NCI-H1048 (cell line): ENCODE measurements at regions not wholly inside any gene's neighbourhood (a gene's known extent, or its start where the extent isn't known, plus 50 kb on each side); places are given as distances from the start of the nearest gene placed in this dataset.
"Not testable (repeated sequence)": the region's sequence is repeated elsewhere in the genome, so short reads cannot be mapped to it uniquely, and the experiment has no call there.

Experiments
- DNase-seq: peaks from one replicate; lab custom pipeline; 2025; lab: John Stamatoyannopoulos, UW

DNA sequence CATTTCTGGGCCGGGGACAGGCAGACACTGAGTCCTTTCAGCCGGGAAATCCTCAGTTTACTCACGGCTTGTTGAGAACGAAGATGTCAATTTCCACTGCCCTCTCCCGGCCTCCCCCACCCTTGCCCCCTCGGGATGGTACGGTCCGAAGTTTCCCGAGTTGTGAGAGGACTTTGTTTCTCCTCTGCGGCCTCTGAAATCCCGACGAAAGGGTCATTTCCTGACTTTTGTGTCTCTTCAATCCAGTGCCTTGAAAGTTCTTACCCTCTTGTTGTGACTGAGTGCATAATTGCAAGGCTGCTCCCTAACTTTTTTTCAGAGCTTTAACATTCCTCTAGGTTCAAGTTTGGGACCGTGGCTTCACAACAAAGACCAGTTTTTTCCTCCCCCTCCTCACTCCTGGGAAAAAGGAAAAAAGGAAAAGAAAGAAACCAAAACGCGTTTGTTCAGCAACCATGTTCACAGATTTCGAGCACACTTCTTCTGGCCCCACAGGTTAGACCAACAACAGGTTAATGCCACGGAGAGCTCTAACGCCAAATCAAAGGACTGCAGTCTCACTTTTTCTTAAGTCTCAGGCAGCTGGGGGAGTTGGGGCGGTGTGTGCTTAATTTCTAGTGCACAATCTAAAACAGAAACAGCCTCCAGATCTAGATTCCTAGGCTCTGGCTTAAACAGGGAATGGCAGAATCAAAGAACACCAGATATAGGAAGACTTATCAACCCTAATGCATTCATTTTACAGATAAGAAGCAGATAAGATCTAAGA lies 138.9 kb downstream of the TMCO5A start:
- DNase-seq: no peak

DNA sequence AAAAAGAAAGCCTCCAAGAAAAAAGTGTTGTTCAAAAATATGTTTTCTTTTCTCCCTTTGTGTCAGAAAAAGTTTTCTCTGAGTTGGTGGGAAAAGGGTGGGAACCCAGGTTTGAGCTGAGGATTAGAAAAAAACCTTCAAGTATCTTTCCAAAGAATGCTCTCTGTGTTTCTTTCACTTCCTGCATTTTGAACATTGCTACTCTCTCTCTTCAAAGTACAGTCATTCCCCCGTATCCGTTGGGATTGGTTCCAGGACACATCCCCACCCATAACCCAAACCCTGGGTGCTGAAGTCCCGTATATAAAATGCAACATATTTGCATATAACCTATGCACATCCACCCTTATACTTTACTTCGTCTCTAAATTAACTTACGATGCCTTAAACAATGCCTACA lies 139.6 kb downstream of the TMCO5A start:
- no peak for DNase-seq

GRCh38 chr15:38075466-38075865 lies 141.0 kb downstream of the TMCO5A start:
- DNase-seq: no peak

- no peak for DNase-seq
These were observed 142.3 kb downstream of the TMCO5A start for GRCh38 chr15:38076786-38077185.

GRCh38 chr15:38079236-38079635 lies 144.8 kb downstream of the TMCO5A start:
- no peak for DNase-seq

DNA sequence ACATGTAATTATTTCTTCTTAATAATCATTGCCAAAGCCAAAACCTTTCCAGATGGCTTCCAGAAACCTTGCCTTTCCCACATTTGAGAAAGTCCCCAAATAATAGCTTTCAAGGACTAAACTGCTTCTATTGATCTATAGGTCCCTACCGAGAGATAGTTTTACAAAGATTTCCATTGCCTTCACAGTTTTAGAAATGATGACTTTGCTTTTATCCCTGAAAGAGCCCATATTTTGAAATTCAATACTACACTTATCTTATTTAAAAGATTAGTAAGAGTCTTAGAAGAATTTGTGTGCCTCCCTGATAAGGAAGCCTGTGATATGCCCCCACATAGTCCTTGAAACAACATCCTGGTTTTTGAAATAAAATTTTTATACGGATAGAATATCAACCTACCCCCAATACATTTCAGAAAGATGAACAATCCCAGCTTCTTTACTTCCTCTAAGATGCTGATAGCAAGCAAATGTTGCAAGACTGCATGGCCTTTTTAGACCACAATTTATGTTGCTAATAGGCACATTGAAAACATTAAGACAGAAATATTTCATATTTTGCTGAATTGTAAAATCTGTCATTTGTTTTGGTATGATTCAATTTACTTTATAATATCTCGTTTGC lies 146.3 kb downstream of the TMCO5A start:
- DNase-seq: no peak

DNA sequence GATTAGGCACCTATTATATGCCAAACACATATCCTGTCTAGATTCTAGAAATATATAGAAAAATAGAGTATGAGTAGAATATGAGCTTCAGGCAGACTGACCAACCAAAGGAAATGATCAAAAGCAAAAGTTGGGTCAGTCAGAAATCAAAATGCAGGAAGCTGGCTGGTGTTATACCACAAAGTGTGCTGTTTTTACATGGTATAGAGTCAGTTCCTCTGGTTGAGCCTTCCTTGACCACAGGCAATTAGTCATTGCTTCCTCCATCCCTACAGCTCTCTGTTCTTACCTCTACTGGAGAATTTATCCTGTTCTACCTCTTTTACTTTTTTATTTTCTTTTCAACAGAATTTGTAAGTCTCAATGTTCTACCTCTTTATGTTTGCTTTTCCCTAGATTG lies 149.8 kb downstream of the TMCO5A start:
- no peak for DNase-seq

- DNase-seq: no peak
These were observed 150.7 kb downstream of the TMCO5A start for GRCh38 chr15:38085114-38085513.

DNA sequence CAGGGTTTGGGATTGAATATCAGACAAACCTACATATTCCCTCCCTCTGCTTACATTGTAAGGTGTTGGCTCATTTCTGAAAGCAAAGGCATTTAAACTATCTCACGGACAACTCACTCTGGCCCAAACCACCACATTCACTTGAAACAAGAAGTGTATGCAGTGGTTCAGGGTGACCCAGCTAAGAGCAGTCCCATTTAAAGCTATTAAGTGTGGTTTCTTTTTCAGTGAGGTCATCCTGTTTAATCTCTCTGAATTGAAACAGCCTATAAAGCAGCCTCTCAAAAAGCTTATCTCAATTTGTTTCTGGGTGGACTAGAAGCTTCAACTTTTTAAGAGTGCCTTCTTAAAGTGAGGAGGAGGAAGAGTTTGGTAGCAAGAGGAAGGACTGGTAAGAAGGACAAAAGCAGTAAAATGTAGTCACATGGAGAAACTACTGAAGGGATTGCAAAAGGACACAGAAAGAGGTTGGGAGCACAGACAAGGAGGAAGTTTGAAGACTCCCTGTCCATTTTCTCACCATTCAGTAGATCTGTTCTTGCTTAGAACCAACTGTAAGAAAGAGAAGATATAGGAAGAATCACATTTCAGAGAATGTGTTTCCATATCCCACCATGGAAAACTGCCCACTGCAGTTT lies 151.6 kb downstream of the TMCO5A start:
- DNase-seq: no peak

DNA sequence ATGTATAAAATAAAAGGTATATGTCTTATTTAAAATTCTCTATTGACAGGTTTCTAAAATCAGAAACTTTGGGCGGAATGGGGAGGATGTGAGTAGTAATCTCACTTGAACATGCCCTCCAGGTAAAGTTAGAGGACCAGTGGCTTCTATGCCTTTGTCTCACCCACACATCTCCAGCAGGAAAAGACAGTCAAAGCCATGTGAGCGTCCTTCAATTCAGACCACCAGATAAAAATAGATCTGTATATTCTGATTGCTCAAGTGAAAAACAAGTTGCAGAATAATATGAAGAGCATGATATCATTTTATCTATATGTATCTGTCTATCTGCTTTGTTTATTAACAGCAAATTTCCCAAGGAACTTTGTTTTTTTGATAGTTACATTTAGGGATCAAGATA lies 152.2 kb downstream of the TMCO5A start:
- no peak for DNase-seq

- no peak for DNase-seq
These were observed 154.5 kb downstream of the TMCO5A start for GRCh38 chr15:38088971-38089370.

DNA sequence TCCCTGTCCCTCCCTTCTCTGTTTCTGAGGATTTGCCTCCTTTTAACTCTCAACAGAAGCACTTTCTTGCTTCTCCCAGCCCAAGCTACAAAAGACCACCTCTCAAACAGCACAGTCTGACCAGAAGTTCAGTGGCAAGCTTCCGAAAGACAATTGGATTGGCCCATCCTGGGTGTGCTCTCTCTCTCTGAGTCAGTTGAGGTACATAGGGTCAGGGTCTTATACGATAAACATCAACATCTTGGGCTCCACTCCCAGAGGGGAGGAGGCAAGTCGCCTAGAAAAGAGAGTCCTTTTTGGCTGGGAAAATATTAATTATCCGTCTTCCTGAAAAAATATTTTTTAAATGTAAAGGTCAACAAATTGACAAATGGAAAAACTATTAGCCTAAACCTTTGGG lies 155.8 kb downstream of the TMCO5A start:
- no peak for DNase-seq

DNA sequence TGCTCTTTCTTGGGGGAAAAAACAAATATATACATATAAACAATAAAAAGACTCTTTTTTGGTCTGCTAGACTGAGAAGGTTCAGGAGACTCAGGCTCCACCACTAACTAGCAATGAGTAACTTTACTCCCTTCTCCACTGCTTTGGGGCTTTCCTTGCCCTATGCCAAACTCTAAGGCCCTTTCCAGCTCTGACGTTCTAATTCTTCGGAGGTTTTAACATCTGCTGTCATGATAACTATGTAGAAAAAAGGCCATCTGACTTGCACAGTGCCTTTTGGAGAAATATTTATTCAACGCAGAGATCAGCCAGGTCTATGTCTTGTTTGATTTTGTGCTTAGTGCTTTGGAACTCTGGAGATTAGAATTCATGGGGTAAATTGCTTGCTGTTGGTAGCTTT lies 156.2 kb downstream of the TMCO5A start:
- no peak for DNase-seq

GRCh38 chr15:38091078-38091645 lies 156.7 kb downstream of the TMCO5A start:
- no peak for DNase-seq

- no peak for DNase-seq
These were observed 158.7 kb upstream of the SPRED1 start for GRCh38 chr15:38093931-38094330.

DNA sequence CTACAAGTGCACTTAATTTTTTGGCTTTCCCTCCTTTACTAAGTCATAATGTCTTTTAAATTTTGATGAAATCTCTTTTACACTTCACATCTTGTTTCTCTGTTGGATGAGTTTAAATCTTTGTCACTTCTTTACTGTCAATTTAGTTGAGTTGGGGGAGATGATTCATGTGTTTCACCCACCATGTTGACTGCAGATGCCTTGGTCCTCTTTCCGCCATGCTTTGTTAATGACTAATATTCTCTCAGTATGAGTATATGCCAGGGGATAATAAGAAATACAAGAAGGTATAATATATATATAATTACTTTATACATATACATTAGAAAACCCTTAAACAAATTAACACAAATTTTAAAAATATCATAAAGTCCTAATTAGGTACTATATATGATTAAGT lies 149.7 kb upstream of the SPRED1 start:
- DNase-seq: no peak

DNA sequence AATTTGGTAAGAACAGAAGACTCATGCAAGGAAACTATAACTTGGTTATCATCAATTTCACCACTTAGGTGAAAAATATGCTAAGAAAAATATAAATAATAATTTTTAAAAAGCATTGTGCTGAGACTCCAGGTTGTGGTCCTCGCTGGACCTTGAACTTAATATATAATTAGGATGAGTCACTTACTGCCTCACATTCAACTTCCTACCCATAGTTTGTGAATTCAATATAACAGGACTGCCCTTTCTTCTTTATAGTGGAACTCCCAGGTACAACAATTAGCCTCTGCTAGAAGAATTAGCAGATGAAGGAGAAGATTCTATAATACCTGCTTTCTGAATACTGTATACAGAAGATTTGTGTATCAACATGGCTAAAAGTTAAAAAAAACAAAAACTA lies 149.1 kb upstream of the SPRED1 start:
- DNase-seq: no peak

GRCh38 chr15:38111070-38111469 lies 141.6 kb upstream of the SPRED1 start:
- DNase-seq: no peak

GRCh38 chr15:38112406-38112805 lies 140.2 kb upstream of the SPRED1 start:
- DNase-seq: no peak

DNA sequence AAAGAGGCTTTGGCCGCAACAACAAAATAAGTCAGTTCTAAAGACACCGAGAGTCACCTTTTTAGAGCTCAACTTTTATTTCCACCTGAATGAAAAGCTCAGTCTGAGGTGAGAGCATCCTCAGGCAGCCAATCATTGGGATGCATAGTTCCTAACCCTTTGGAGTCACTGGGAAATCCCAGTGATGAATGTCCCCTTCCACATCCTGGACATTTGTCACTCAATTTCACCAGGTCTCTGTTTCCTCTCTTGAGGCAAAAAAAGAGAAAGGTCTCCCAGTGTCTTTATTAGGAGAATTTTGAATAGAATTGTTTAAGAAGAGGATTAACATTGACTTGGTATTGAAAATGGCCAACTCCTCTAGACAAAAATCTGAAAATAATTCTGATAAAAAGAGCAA lies 137.5 kb upstream of the SPRED1 start:
- no peak for DNase-seq

- no peak for DNase-seq
These were observed 134.9 kb upstream of the SPRED1 start for GRCh38 chr15:38117781-38118180.

GRCh38 chr15:38119865-38120264 lies 132.8 kb upstream of the SPRED1 start:
- DNase-seq: not testable (repeated sequence)

GRCh38 chr15:38127306-38127771 lies 125.3 kb upstream of the SPRED1 start:
- DNase-seq: no peak
